ENCODE measurements at regions not wholly inside any gene's neighbourhood (a gene's known extent, or its start where the extent isn't known, plus 50 kb on each side); places are given as distances from the start of the nearest gene placed in this dataset.

DNA sequence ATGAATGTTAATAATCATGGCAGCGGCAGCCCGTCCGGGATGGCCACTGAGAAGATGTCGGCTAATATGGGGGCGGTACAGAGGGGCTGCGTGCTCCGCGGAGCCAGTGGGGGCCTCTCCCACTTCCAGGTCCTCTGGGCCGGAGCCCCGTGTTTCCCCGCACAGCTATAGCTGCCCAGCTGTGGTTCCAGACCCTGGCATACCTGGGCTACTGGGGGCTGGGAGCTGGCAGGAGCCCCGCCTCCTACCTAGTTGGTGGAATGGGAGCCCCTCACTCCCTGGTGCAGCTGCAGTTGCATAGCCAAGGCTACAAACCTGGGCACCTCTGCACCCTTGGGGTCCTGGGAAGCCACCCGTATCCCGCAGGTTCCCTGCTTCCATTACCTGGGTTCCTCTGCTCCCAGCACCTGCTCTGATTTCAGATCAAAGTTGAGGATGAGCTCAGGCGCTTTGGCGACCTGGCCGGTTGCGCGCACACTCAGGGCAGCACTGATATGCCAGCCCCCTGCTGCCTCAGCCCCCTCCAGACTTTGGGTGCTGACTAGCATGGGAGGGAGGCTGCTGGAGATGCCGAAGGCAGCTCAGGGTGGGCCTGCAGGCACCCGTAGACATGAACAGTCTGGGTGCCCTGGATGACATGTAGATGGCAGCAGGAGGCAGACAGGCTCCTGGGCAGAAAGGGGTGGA is 236.5 kb upstream of the SEMA3D start:
- Histone ChIP-seq H3K36me3 (ENCODE audit: low read depth) (no peaks in the 10 kb centered on the region), H3K4me3 (no peak overlapping the region), H3K9me3 (no peaks in the 10 kb centered on the region), H3K4me1 (ENCODE audit: low read depth) (no peaks in the 10 kb centered on the region)
- intact Hi-C loops (cut with DNase I, micrococcal nuclease) = no loop called here
- DNase-seq (no peak), ATAC-seq (no peak)
- TF ChIP-seq, protein P1, sequence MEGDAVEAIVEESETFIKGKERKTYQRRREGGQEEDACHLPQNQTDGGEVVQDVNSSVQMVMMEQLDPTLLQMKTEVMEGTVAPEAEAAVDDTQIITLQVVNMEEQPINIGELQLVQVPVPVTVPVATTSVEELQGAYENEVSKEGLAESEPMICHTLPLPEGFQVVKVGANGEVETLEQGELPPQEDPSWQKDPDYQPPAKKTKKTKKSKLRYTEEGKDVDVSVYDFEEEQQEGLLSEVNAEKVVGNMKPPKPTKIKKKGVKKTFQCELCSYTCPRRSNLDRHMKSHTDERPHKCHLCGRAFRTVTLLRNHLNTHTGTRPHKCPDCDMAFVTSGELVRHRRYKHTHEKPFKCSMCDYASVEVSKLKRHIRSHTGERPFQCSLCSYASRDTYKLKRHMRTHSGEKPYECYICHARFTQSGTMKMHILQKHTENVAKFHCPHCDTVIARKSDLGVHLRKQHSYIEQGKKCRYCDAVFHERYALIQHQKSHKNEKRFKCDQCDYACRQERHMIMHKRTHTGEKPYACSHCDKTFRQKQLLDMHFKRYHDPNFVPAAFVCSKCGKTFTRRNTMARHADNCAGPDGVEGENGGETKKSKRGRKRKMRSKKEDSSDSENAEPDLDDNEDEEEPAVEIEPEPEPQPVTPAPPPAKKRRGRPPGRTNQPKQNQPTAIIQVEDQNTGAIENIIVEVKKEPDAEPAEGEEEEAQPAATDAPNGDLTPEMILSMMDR (IDR thresholded peaks at IDR 0.05) = no peak

GRCh38 chr7:85415743-85416142 is 228.9 kb upstream of the SEMA3D start:
- H3K4me3 ChIP-seq = no peak overlapping the region
- TF ChIP-seq, protein P1 (IDR thresholded peaks at IDR 0.05) = no peak
- intact Hi-C loops (cut with DNase I, micrococcal nuclease) = no loop called here
- H3K9me3 ChIP-seq = no peaks in the 10 kb centered on the region
- DNase-seq (no peak), ATAC-seq (no peak)
- H3K36me3 ChIP-seq (ENCODE audit: low read depth) = no peaks in the 10 kb centered on the region
- H3K4me1 ChIP-seq (ENCODE audit: low read depth) = no peaks in the 10 kb centered on the region

DNA sequence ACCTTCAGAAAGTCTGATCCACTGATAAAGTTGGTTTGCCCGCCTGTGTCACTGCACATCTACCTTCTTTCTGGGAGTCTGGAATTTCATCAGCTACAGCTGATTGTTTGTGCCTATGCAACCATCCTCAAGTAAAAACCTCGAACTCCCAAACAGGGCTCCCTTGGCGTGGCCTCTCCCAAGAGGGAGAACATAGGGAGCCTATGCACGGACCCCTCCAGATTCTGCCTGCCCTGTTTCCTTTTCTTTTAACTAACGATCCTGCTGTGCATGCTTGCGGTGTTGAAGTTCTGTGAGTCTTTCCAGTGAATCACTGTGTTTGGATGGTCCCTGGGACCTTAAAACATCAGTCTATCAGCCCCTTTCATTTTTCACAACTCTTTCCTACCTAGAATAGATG is 226.9 kb upstream of the SEMA3D start:
- H3K4me3 ChIP-seq = no peak overlapping the region
- DNase-seq (no peak), ATAC-seq (no peak)
- TF ChIP-seq, protein P1 (IDR thresholded peaks at IDR 0.05) = no peak
- H3K4me1 ChIP-seq (ENCODE audit: low read depth) = no peaks in the 10 kb centered on the region
- H3K9me3 ChIP-seq = no peaks in the 10 kb centered on the region
- intact Hi-C loops (cut with DNase I, micrococcal nuclease) = no loop called here
- no peaks in the 10 kb centered on the region for H3K36me3 ChIP-seq (ENCODE audit: low read depth)

- intact Hi-C loops (cut with DNase I, micrococcal nuclease) = no loop called here
- no peaks in the 10 kb centered on the region for H3K36me3 ChIP-seq (ENCODE audit: low read depth)
- no peaks in the 10 kb centered on the region for H3K9me3 ChIP-seq
- H3K4me1 ChIP-seq (ENCODE audit: low read depth) = no peaks in the 10 kb centered on the region
- TF ChIP-seq, protein P1 (IDR thresholded peaks at IDR 0.05) = no peak
- DNase-seq (no peak), ATAC-seq (no peak)
- no peak overlapping the region for H3K4me3 ChIP-seq
Measured at GRCh38 chr7:85412912-85413311, 226.1 kb upstream of the SEMA3D start.

DNA sequence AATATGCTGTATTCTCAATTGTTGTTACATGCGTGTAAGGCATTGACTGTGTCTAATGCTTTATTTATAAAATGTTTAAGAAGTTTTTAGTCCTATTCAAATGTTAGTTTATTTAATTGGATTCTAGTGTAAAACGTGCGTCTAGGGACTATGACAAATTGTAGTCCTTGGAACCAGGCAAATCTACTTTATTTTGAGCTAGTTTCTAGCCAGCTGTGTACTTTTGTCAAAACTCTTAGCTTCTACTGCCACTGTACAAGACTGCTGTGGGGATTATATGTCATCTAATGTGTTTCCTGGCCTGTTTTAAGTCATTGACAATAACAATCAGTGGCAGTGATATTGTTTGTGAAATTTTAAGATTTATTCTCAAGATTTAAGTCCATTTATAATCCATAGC is 220.5 kb upstream of the SEMA3D start:
- Histone ChIP-seq H3K9me3 (no peaks in the 10 kb centered on the region), H3K4me3 (no peak overlapping the region), H3K36me3 (ENCODE audit: low read depth) (no peaks in the 10 kb centered on the region), H3K4me1 (ENCODE audit: low read depth) (no peaks in the 10 kb centered on the region)
- no peak for DNase-seq
- no peak for ATAC-seq
- TF ChIP-seq, protein P1 (IDR thresholded peaks at IDR 0.05) = no peak
- intact Hi-C loops (cut with DNase I, micrococcal nuclease) = no loop called here
